Naive thymus-derived CD4-positive, alpha-beta T cell (primary cell): ENCODE measurements at regions not wholly inside any gene's neighbourhood (a gene's known extent, or its start where the extent isn't known, plus 50 kb on each side); places are given as distances from the start of the nearest gene placed in this dataset.
"Not testable (repeated sequence)": the region's sequence is repeated elsewhere in the genome, so short reads cannot be mapped to it uniquely, and the experiment has no call there.

Experiments used
- ATAC-seq: fragments of 150-1000 bp; cut with Tn5 transposase; 2 replicates; pipeline ENCODE4 v1.10.0; 2021; ENCODE audit warnings: mild to moderate bottlenecking, moderate library complexity
- CTCF ChIA-PET: fragments of 350-600 bp; sonication (Branson Sonifier 250); formaldehyde crosslinking; loops from one replicate; lab custom pipeline; 2021; ENCODE audit warnings: antibody characterized with exemption; lab: Charles Lee
- POLR2A ChIA-PET: fragments of 350-600 bp; sonication (Branson Sonifier 250); formaldehyde crosslinking; loops from one replicate; lab custom pipeline; 2021; ENCODE audit warnings: antibody characterized with exemption, inconsistent platforms; lab: Charles Lee
- DNase-seq, 9 donors: peaks; one replicate each; pipeline versions ENCODE4 v3.0.0 to v3.0.0-alpha.2; 2020 to 2022; ENCODE audit warnings: mixed read lengths in 1 of 9
- H3K27ac ChIP-seq: one replicate; pipeline ENCODE4 v1.7.0; 2013; ENCODE audit warnings: mild to moderate bottlenecking, low read depth, low read length, moderate library complexity
- H3K27me3 ChIP-seq, 2 donors: one replicate each; pipeline ENCODE4 v1.7.0; 2013; ENCODE audit warnings: low read length in 2 of 2, mild to moderate bottlenecking in 2 of 2, moderate library complexity in 2 of 2; ENCODE audit not compliant: control insufficient read depth in 2 of 2, insufficient read depth in 2 of 2
- H3K36me3 ChIP-seq, 3 experiments: 1 replicate in 2 of 3; 2 replicates in 1 of 3; pipeline ENCODE4 v1.7.0; 2013; ENCODE audit warnings: low read length in 3 of 3, mild to moderate bottlenecking in 3 of 3, moderate library complexity in 1 of 3; ENCODE audit not compliant: insufficient read depth in 3 of 3, control insufficient read depth in 2 of 3
- H3K4me1 ChIP-seq, 2 donors: one replicate each; pipeline ENCODE4 v1.7.0; 2013; ENCODE audit warnings: low read length in 2 of 2, mild to moderate bottlenecking in 2 of 2, moderate library complexity in 1 of 2; ENCODE audit not compliant: control insufficient read depth in 2 of 2, insufficient read depth in 2 of 2
- H3K4me3 ChIP-seq: 2 replicates; pipeline ENCODE4 v1.7.0; 2013; ENCODE audit warnings: mild to moderate bottlenecking, low read length
- H3K9me3 ChIP-seq, 3 experiments: 1 replicate in 2 of 3; 2 replicates in 1 of 3; pipeline ENCODE4 v1.7.0; 2013; ENCODE audit warnings: low read length in 3 of 3; ENCODE audit not compliant: control insufficient read depth in 2 of 3
- H3K27ac Mint-ChIP-seq, 9 donors: one replicate each; pipeline ENCODE4 v1.8.0; 2020 to 2022; ENCODE audit warnings: mixed read lengths in 9 of 9, mild to moderate bottlenecking in 8 of 9, moderate library complexity in 5 of 9, inconsistent platforms in 2 of 9
- H3K27me3 Mint-ChIP-seq, 5 donors: one replicate each; pipeline ENCODE4 v1.8.0; 2021 to 2022; ENCODE audit warnings: mixed read lengths in 5 of 5, mild to moderate bottlenecking in 1 of 5
- H3K36me3 Mint-ChIP-seq, 5 donors: one replicate each; pipeline ENCODE4 v1.8.0; 2020 to 2022; ENCODE audit warnings: mixed read lengths in 5 of 5, mild to moderate bottlenecking in 3 of 5, inconsistent platforms in 1 of 5
- H3K4me1 Mint-ChIP-seq, 7 donors: one replicate each; pipeline ENCODE4 v1.8.0; 2020 to 2022; ENCODE audit warnings: mixed read lengths in 7 of 7, mild to moderate bottlenecking in 3 of 7, inconsistent platforms in 1 of 7
- H3K4me3 Mint-ChIP-seq, 10 donors: one replicate each; pipeline ENCODE4 v1.8.0; 2020 to 2022; ENCODE audit warnings: mild to moderate bottlenecking in 10 of 10, mixed read lengths in 10 of 10, moderate library complexity in 6 of 10, inconsistent platforms in 2 of 10
- H3K9me3 Mint-ChIP-seq, 11 donors: one replicate each; pipeline ENCODE4 v1.8.0; 2020 to 2022; ENCODE audit warnings: mixed read lengths in 11 of 11, mild to moderate bottlenecking in 4 of 11, inconsistent platforms in 1 of 11, moderate library complexity in 1 of 11
- intact Hi-C, 2 donors: fragments of 100-400 bp; cut with micrococcal nuclease; formaldehyde crosslinking; loops; one replicate each; pipeline ENCODE4 v1.15.1; 2023

DNA sequence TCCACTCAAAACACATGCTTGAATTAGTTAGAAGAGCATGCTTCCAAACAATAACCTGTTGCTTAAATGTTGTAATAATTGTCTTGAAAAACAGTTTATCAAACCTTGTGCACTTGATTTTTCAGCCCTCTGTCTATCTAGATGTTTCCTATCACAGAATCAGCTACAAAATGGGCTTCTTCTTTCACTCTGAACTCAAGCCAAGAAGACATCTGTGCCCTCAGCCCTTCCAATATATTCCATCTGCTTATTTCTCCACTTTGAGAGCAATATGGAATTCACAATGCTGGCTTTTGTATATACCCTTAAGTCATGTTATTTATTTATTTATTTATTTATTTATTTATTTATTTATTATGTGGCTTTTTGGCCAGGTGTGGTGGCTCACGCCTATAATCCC, 234.2 kb downstream of the TOX3 start:
- H3K9me3 Mint-ChIP-seq = peaks cover 0 to 31% (median 9%) of the 10 kb centered on the region in 11 donors
- Histone ChIP-seq H3K36me3 (no peaks in the 10 kb centered on the region), H3K27ac (no peak overlapping the region), H3K4me1 (no peaks in the 10 kb centered on the region), H3K4me3 (no peak overlapping the region), H3K27me3 (no peaks in the 10 kb centered on the region), H3K9me3 (no peaks in the 10 kb centered on the region)
- ChIA-PET POLR2A (no interaction called here), CTCF (no interaction called here)
- H3K4me3 Mint-ChIP-seq = no peak overlapping the region
- H3K36me3 Mint-ChIP-seq = no peaks in the 10 kb centered on the region
- intact Hi-C loops = no loop called here
- no peak for ATAC-seq
- no peak overlapping the region for H3K27ac Mint-ChIP-seq
- H3K4me1 Mint-ChIP-seq = no peaks in the 10 kb centered on the region
- H3K27me3 Mint-ChIP-seq = no peaks in the 10 kb centered on the region
- DNase-seq = no peak

DNA sequence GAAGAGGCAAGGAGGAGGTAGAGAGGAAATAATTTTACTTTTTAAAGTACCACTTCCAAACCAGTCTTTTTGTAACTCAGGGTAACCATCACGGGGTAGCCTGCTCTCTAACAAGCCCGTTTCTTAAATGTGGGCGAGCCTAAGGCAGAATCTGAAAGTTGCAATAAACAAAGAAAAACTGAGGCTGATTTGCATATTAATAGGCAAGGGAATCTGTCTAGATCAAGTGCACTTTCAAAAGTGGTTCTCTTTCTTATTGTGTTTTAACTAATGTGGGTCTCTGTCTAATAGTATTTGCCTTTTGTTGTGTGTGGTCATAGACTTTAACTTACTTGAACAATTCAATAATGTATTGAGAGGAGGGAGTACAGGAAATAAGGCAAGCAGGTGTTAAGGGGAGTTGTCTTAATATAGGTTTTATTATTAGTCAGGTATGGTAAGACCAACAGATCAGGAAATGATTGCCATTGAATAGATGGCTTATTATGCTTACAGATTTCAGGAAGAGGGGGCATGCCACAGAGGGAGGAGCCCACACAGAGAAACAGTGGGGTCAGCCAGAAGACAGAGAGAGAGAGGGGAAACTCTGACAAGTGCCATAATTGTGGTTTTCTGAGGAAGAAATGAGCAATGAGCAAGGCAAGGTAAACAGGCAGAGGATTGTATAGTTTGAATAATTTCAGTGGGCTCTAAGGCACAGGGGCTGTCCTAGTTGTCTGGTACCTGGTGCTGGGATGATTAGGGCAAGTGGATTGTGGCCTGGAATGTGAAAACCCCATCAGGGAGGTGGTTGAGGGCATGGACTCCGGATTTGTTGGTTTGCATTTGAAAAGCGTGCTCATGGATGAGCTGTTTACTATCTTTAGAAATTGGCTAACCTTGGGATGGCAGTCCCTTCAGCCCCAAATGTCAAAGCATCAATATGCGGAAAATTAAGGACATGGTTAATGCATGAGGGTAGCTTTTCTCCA, 237.2 kb downstream of the TOX3 start:
- no peaks in the 10 kb centered on the region for H3K36me3 ChIP-seq
- ChIA-PET POLR2A (no interaction called here), CTCF (no interaction called here)
- H3K36me3 Mint-ChIP-seq = no peaks in the 10 kb centered on the region
- H3K9me3 ChIP-seq = no peaks in the 10 kb centered on the region
- no peak overlapping the region for H3K27ac ChIP-seq
- H3K27ac Mint-ChIP-seq = no peak overlapping the region
- H3K4me1 ChIP-seq = no peaks in the 10 kb centered on the region
- no peaks in the 10 kb centered on the region for H3K27me3 ChIP-seq
- H3K4me1 Mint-ChIP-seq = no peaks in the 10 kb centered on the region
- intact Hi-C loops = no loop called here
- no peaks in the 10 kb centered on the region for H3K27me3 Mint-ChIP-seq
- no peak overlapping the region for H3K4me3 Mint-ChIP-seq
- no peak overlapping the region for H3K4me3 ChIP-seq
- peaks cover 0 to 28% (median 8%) of the 10 kb centered on the region in 11 donors for H3K9me3 Mint-ChIP-seq
- no peak for ATAC-seq
- DNase-seq = no peak

DNA sequence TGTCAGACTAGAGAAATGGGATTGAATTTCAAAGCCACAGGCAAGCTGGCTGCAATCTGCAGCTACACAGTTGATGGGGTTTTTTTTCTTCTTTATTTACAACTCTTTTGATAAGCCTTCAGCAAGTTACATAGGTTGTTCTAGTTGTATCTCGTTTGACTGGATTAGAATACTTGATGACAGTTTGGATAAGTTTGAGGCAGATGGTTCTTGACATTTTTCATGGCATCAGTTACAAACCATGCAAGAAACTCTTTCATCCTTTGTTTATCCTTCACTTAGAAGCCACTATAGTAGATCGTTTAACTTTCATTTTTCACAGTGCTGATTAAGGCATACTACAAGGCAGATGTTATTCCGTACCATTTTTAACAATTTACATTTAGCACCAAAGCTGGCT, 238.9 kb downstream of the TOX3 start:
- Histone ChIP-seq H3K27me3 (no peaks in the 10 kb centered on the region), H3K36me3 (no peaks in the 10 kb centered on the region), H3K4me1 (no peaks in the 10 kb centered on the region), H3K27ac (no peak overlapping the region), H3K9me3 (no peaks in the 10 kb centered on the region), H3K4me3 (no peak overlapping the region)
- DNase-seq (no peak), ATAC-seq (no peak)
- ChIA-PET POLR2A (no interaction called here), CTCF (no interaction called here)
- Mint-ChIP-seq H3K27ac (no peak overlapping the region), H3K4me1 (no peaks in the 10 kb centered on the region), H3K4me3 (no peak overlapping the region), H3K36me3 (no peaks in the 10 kb centered on the region), H3K27me3 (no peaks in the 10 kb centered on the region), H3K9me3 (peaks cover 0 to 23% (median 7%) of the 10 kb centered on the region in 11 donors)
- intact Hi-C loops = no loop called here

DNA sequence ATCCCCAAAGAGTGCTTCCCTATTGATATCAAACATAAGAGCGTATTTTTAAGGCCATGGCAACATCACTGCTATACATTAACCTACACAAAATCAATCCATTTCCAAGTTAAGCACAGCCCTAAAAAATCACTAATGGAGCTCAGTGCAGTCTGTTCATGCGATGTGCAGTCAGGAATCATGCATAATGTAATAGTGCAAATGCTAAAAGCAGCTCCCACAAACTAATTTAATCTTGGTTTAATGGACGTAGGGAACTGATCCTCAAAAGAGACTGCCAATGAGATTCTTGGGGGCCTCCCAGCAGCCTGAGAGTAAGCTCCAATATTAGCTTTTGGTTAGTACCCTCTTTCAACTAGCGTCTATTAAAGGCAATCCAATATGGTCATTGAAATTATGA, 245.9 kb downstream of the TOX3 start:
- H3K27ac Mint-ChIP-seq = no peak overlapping the region
- no peak overlapping the region for H3K4me3 Mint-ChIP-seq
- intact Hi-C loops = no loop called here
- ATAC-seq (no peak), DNase-seq (no peak)
- no peaks in the 10 kb centered on the region for H3K9me3 ChIP-seq
- no peaks in the 10 kb centered on the region for H3K27me3 ChIP-seq
- H3K27me3 Mint-ChIP-seq = no peaks in the 10 kb centered on the region
- no peak overlapping the region for H3K27ac ChIP-seq
- H3K36me3 Mint-ChIP-seq = no peaks in the 10 kb centered on the region
- no peaks in the 10 kb centered on the region for H3K4me1 Mint-ChIP-seq
- ChIA-PET POLR2A (no interaction called here), CTCF (no interaction called here)
- H3K9me3 Mint-ChIP-seq = peaks cover 2 to 14% (median 5%) of the 10 kb centered on the region in 11 donors
- H3K4me1 ChIP-seq = no peaks in the 10 kb centered on the region
- no peaks in the 10 kb centered on the region for H3K36me3 ChIP-seq
- no peak overlapping the region for H3K4me3 ChIP-seq

DNA sequence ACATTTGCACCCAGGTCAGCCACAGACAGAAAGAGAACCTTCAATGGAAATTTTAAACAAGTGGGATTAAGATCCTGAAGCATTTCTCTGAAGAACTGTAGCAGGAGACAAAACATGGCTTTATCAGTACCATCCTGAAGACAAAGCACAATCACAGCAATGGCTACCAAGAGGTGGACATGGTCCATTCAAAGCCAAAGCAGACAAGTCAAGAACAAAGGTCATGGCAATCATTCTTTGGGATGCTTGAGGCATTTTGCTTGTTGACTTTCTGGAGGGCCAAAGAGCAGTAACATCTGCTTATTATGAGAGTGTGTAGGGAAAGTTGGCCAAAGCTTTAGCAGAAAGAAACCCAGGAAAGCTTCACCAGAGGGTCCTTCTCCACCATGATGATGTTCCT, 248.2 kb downstream of the TOX3 start:
- Mint-ChIP-seq H3K4me1 (no peaks in the 10 kb centered on the region), H3K27me3 (no peaks in the 10 kb centered on the region), H3K4me3 (no peak overlapping the region), H3K27ac (no peak overlapping the region), H3K36me3 (no peaks in the 10 kb centered on the region), H3K9me3 (peaks cover 0 to 21% (median 6%) of the 10 kb centered on the region in 11 donors)
- ChIA-PET POLR2A (no interaction called here), CTCF (no interaction called here)
- no peak overlapping the region for H3K4me3 ChIP-seq
- H3K9me3 ChIP-seq = no peaks in the 10 kb centered on the region
- ATAC-seq (no peak), DNase-seq (no peak)
- no peaks in the 10 kb centered on the region for H3K27me3 ChIP-seq
- intact Hi-C loops = no loop called here
- no peaks in the 10 kb centered on the region for H3K36me3 ChIP-seq
- H3K4me1 ChIP-seq = no peaks in the 10 kb centered on the region
- no peak overlapping the region for H3K27ac ChIP-seq

DNA sequence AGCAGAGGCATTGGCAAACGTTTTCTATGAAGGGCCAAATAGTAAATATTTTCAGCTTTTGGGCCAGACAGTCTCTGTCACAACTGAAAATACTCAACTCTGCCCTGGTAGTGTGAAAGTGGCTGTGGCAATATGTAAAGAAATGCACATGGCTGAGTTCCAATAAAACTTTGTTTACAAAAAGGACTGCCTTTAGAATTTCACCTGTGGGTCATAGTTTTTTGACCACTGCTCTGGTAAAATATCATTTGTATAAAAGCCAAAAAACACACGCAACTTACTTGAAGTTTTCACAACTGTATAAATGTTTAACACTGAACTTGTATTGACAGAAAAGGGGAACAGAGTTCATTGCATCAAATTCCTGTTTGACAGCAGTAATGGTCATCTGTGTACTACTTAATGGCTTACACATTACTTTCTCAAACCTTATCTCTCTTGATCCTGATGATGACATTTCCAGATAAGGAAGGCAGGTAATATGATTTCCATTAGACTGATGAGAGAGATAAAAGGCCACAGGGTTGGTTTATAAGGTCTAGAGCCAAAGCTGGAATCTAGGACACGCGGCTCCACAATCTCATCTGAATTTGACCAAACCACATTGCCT, 250.1 kb downstream of the TOX3 start:
- DNase-seq, ATAC-seq, H3K4me1 Mint-ChIP-seq, H3K4me3 Mint-ChIP-seq, H3K4me1 ChIP-seq, H3K36me3 ChIP-seq, H3K27me3 ChIP-seq, intact Hi-C loops, H3K9me3 ChIP-seq, H3K27ac Mint-ChIP-seq, CTCF ChIA-PET, POLR2A ChIA-PET, H3K27me3 Mint-ChIP-seq, H3K27ac ChIP-seq, H3K36me3 Mint-ChIP-seq, H3K4me3 ChIP-seq: not testable (repeated sequence)
- peaks cover 0 to 21% (median 5%) of the 10 kb centered on the region in 11 donors for H3K9me3 Mint-ChIP-seq

DNA sequence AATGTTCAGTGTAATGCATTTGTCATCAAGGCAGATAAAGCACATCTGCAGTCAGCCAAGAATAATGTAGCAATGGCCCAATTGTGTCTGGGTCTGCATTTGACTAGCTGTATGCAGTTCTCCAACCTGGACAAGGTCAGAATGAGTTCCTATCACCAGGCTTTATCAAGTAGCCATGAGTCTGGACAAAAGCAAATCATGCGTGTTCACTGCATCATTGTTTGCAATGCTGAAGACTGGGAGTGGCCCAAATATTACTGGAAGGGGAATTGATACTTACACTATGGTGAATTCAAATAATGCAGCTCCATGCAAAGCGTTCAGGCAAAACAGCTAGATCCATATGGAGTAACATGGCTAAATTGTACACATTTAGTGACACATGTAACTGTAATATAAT, 250.9 kb downstream of the TOX3 start:
- no peak overlapping the region for H3K27ac ChIP-seq
- no peaks in the 10 kb centered on the region for H3K27me3 ChIP-seq
- no peak for ATAC-seq
- DNase-seq = no peak
- no peaks in the 10 kb centered on the region for H3K9me3 ChIP-seq
- intact Hi-C loops = no loop called here
- no peaks in the 10 kb centered on the region for H3K36me3 ChIP-seq
- H3K27ac Mint-ChIP-seq = no peak overlapping the region
- ChIA-PET CTCF (no interaction called here), POLR2A (no interaction called here)
- no peaks in the 10 kb centered on the region for H3K36me3 Mint-ChIP-seq
- peaks cover 0 to 21% (median 5%) of the 10 kb centered on the region in 11 donors for H3K9me3 Mint-ChIP-seq
- no peaks in the 10 kb centered on the region for H3K27me3 Mint-ChIP-seq
- H3K4me1 Mint-ChIP-seq = no peaks in the 10 kb centered on the region
- no peak overlapping the region for H3K4me3 Mint-ChIP-seq
- H3K4me3 ChIP-seq = no peak overlapping the region
- no peaks in the 10 kb centered on the region for H3K4me1 ChIP-seq
